Activated CD4-positive, alpha-beta T cell treated with anti-CD3 and anti-CD28 coated beads, Interleukin-10, Interleukin-2, amounts not matched to agents 100 ng/mL and 50 ng/mL, durations not matched to agents 16 hours and 8 hours (primary cell): ENCODE measurements at regions not wholly inside any gene's neighbourhood (a gene's known extent, or its start where the extent isn't known, plus 50 kb on each side); places are given as distances from the start of the nearest gene placed in this dataset.
A peak's percentile ranks its signal among the peaks of the same experiment; 100 is the strongest.
"Not testable (repeated sequence)": the region's sequence is repeated elsewhere in the genome, so short reads cannot be mapped to it uniquely, and the experiment has no call there.

ENCODE experiments used
- DNase-seq: peaks from one replicate; pipeline ENCODE4 v3.0.0-alpha.2; 2020

DNA sequence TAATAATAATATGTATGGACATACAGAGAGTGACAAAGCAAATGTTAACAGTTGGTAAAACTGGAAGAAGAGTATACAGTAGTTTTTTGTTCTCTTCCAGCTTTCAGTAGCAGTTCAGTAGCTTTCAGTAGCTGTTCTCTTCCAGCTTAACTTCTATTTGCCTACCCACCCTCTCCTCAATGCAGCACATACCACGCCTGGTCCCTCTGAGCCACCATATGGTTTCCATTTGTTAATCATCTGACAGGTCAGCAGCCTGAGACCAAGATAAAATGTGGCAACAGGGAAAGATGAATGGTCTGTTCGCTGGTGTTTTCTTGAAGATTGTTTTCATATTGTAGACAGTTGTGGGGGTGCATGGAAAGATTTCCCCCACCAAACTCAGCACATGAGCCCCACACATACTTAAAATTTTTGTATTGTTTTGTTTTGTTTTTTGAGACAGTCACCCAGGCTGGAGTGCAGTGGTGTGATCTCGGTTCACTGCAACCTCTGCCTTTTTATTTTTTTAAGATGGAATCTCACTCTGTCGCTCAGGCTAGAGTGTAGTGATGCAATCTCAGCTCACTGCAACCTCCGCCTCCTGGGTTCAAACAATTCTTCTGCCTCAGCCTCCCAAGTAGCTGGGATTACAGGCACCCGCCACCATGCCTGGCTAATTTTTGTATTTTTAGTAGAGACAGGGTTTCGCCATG, 56.8 kb downstream of the ATP6V0E2 start:
- not testable (repeated sequence) for DNase-seq

DNA sequence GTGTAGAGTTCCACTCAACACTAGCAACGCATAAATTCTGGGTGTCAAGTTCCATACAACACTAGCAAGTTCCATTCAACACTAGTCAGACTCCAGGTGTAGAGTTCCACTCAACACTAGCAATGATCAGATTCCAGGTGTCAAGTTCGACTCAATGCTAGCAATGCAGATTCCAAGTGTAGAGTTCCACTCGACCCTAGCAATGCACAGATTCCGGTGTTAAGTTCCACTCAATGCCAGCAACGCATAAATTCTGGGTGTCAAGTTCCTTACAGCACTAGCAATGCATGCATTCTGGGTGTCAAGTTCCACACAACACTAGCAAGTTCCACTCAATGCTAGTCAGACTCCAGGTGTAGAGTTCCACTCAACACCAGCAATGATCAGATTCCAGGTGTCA, 60.0 kb downstream of the ATP6V0E2 start:
- DNase-seq, result not testable (repeated sequence)

- DNase-seq, result not testable (repeated sequence)
Measured at GRCh38 chr7:149947346-149947745, 73.6 kb downstream of the ATP6V0E2 start.

DNA sequence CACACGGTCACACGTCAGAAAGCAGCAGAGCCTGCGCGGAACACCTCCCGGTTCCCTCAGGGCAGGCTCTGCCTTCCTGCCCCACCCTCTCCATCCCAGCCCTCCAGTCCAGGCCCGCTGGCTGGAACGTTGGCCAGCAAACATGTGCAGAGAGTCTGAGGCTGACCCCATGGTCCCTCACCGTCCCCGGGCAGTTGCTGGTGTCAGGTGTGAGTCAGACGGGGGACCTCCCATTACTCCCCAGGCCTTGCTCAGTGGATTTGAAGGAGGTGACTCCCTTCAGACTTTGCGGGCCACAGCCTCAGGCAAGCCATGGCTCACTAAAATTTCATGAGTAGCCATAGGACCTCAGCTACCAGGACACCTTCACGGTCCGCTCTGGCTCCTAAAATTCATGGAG, 74.7 kb downstream of the ATP6V0E2 start:
- DNase-seq, result not testable (repeated sequence)

GRCh38 chr7:149949863-149950577, 76.3 kb downstream of the ATP6V0E2 start:
- DNase-seq, result peak; percentile 28

GRCh38 chr7:149950578-149950924, 76.8 kb downstream of the ATP6V0E2 start:
- not testable (repeated sequence) for DNase-seq

GRCh38 chr7:149951579-149951978, 77.8 kb downstream of the ATP6V0E2 start:
- DNase-seq, result not testable (repeated sequence)

DNA sequence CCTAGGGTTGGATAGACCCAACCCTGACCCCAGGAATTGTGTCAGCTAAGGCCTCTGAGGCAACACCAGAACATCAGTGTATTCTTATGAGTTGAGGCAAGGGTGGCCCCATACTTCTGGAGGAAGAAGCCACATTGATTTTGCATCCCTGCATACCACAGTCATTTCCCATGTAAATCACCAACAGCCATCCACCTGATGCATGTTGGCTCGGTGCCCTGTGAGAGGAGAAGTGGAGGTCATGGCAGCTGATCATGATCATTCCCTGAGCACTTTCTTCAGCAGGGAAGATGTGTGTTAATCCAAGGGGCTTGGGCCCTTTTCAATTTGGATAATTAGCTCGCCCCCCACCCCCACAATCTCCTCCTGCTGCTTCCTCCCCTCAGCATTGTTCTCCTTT, 85.1 kb downstream of the ATP6V0E2 start:
- not testable (repeated sequence) for DNase-seq

DNA sequence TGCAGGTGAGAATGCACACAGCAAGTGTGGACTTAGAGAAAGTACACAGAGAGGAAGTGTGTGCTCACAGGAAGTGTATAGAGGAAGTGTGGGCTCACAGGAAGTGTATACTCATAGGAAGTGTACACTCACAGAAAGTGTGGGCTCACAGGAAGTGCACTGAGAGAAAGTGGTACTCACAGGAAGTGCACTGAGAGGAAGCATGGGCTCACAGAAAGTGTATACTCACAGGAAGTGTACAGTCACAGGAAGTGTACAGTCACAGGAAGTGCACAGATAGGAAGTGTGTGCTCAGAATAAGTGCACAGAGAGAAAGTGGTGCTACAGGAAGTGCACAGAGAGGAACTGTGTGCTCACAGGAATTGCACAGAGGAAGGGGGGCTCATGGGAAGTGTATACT, 87.1 kb downstream of the ATP6V0E2 start:
- peak; percentile 62 for DNase-seq

DNA sequence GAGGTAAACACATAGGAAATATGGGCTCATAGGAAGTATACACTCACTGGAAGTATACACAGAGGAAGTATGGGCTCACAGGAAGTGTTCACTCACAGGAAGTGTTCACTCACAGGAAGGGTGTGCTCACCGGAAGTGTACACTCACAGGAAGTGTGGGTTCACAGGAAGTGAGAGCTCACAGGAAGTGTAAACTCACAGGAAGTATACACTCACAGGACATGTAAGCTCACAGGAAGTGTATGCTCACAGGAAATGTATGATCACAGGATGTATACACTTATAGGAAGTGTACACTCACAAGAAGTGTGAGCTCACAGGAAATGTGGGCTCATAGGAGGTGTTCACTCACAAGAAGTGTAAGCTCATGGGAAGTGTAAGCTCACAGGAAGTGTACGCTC, 88.1 kb downstream of the ATP6V0E2 start:
- peak; percentile 46 for DNase-seq

- DNase-seq, result not testable (repeated sequence)
Measured at GRCh38 chr7:149962685-149963319, 89.0 kb downstream of the ATP6V0E2 start.

GRCh38 chr7:149963985-149964384, 90.2 kb downstream of the ATP6V0E2 start:
- DNase-seq, result not testable (repeated sequence)

DNA sequence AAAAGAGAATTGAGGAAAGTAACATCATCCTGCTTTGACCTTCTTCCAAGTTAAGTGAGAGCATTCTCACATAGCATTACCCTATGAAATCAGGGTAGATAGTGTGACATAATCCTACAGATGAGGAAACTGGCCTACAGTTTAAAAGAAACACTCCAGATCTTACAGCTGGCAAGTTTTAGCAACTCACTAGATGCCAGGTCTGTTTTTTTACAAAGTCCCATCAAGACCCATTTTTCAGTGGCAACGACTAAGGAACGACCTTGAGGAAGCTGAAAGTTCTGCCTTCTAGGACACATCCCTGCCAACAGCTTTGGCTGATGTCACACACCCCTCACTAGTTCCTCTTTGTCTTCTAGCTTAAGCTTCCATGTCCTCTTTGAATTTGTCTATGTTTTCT, 92.7 kb downstream of the ATP6V0E2 start:
- DNase-seq, result not testable (repeated sequence)

DNA sequence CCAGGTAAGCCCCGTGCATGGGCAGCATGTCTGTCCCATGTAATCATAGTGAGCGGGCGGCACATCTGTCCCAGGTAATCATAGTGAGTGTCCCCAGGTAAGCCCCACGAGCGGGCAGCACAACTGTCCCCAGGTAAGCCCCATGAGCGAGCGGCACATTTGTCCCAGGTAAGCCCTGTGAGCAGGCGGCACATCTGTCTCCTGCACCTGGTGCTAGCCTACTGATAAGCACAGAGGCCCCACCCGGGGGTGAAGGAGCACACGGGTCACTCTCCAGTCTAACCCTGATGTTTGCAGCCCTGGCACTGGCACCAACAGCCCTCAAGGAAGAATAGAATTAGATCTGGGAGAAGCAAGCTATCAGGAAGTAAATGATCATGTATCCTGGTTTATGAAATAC, 99.2 kb downstream of the ATP6V0E2 start:
- not testable (repeated sequence) for DNase-seq

DNA sequence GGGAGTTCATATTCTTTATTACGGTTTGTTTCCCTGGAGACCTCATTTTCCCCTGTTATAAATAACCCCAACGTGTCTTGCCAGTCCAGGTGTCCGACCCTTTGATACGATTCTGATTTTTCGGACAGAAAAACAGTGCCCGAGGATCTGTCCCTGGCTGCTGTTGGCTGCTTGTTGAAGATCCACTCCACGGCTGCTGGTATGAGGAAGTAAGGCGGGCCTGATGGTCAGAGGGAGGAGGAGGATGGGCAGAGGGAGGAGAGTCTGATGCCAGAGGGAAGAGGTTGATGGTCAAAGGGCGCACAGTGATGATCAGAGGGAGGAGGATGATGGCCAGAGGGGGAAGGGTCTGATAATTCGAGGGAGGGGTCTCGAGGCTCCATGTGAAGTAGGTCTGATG, 99.9 kb downstream of the ATP6V0E2 start:
- not testable (repeated sequence) for DNase-seq

DNA sequence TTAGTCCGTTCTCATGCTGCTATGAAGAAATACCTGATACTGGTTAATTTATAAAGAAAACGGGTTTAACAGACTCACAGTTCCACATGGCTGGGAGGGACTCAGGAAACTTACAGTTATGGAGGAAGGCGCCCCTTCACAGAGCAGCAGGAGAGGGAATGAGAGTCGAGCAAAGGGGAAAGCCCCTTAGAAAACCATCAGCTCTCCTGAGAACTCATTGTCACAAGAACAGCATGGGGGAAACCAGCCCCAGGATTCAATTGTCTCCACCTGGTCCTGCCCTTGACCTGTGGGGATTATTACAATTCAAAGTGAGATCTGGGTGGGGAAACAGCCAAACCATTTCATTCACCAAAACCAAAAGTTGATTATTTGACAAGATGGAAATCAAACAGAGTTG, 101.8 kb downstream of the ATP6V0E2 start:
- DNase-seq, result not testable (repeated sequence)

DNA sequence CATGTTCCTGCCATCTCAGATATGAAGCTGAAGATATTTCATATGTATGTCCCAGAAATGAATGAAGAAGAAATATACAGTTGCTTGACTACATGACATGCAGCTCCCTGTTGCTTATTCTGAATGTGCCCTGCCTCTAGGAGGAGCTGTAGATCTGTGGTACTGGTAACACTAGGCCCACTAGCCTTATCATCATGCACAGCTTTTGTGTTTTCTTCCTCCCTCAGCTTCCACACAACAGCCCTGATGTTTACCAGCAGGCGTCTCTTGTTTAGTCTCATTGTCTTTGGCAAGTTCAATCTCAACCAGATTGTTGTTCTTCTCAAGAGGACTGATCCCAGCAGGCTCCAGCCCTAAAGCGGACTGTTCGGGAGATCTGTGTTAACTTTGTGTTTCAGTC, 104.8 kb downstream of the ATP6V0E2 start:
- not testable (repeated sequence) for DNase-seq

GRCh38 chr7:149978944-149979343, 105.2 kb downstream of the ATP6V0E2 start:
- DNase-seq, result not testable (repeated sequence)

GRCh38 chr7:149982537-149983112, 108.9 kb downstream of the ATP6V0E2 start:
- not testable (repeated sequence) for DNase-seq

DNA sequence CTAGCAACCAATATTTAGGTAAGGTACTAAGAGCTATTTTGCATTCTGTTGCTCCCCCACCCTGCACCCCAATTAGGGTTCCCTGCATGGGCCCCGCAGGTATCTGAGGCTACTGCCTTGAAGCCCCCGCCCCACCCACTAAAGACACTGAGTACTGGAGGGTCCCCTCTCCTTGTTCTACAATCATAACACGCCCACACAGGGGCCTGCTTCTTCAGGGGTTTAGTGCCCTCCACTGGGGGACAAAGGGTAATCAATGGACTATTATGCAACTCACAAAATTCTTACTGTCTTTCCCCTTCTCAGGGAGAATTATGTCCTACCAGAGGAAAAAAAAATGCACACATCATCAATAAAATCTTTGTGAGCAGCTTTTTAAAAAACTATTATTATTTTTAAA, 113.1 kb downstream of the ATP6V0E2 start:
- DNase-seq, result not testable (repeated sequence)

GRCh38 chr7:149991652-149992302, 118.0 kb downstream of the ATP6V0E2 start:
- not testable (repeated sequence) for DNase-seq

- not testable (repeated sequence) for DNase-seq
Measured at GRCh38 chr7:149992366-149992765, 118.6 kb downstream of the ATP6V0E2 start.
